ENCODE measurements at regions not wholly inside any gene's neighbourhood (a gene's known extent, or its start where the extent isn't known, plus 50 kb on each side); places are given as distances from the start of the nearest gene placed in this dataset.

GRCh38 chr18:8477615-8478014 is 131.6 kb upstream of the RAB12 start:
- TF ChIP-seq CTCF (IDR thresholded peaks at IDR 0.05), result no peak
- no peak for TF ChIP-seq POLR2A (IDR thresholded peaks at IDR 0.05)

Measured in uterus (tissue), 2 donors.